Effector memory CD4-positive, alpha-beta T cell (primary cell): ENCODE measurements at regions not wholly inside any gene's neighbourhood (a gene's known extent, or its start where the extent isn't known, plus 50 kb on each side); places are given as distances from the start of the nearest gene placed in this dataset.

Experiments
- DNase-seq, 3 donors: peaks; one replicate each; pipeline ENCODE4 v3.0.0-alpha.2; 2020
- H3K27ac ChIP-seq: 2 replicates; pipeline ENCODE4 v1.7.0; 2013; ENCODE audit warnings: mild to moderate bottlenecking, low read length, moderate library complexity; ENCODE audit not compliant: insufficient read depth, poor library complexity, severe bottlenecking
- H3K27me3 ChIP-seq: replicated peaks from 2 replicates; pipeline ENCODE4 v1.7.0; 2013; ENCODE audit warnings: mild to moderate bottlenecking, low read length; ENCODE audit not compliant: insufficient read depth, control insufficient read depth, poor library complexity, severe bottlenecking
- H3K36me3 ChIP-seq: 2 replicates; pipeline ENCODE4 v1.7.0; 2013; ENCODE audit warnings: mild to moderate bottlenecking, low read length, moderate library complexity; ENCODE audit not compliant: control insufficient read depth, insufficient read depth
- H3K4me1 ChIP-seq: 2 replicates; pipeline ENCODE4 v1.7.0; 2013; ENCODE audit warnings: low read length, mild to moderate bottlenecking; ENCODE audit not compliant: control insufficient read depth, insufficient read depth, poor library complexity, severe bottlenecking
- H3K4me3 ChIP-seq: 2 replicates; pipeline ENCODE4 v1.7.0; 2013; ENCODE audit warnings: low read length, low read depth, mild to moderate bottlenecking; ENCODE audit not compliant: insufficient read depth, poor library complexity, severe bottlenecking
- H3K9me3 ChIP-seq: 2 replicates; pipeline ENCODE4 v1.7.0; 2013; ENCODE audit warnings: mild to moderate bottlenecking, low read length, moderate library complexity; ENCODE audit not compliant: control insufficient read depth

DNA sequence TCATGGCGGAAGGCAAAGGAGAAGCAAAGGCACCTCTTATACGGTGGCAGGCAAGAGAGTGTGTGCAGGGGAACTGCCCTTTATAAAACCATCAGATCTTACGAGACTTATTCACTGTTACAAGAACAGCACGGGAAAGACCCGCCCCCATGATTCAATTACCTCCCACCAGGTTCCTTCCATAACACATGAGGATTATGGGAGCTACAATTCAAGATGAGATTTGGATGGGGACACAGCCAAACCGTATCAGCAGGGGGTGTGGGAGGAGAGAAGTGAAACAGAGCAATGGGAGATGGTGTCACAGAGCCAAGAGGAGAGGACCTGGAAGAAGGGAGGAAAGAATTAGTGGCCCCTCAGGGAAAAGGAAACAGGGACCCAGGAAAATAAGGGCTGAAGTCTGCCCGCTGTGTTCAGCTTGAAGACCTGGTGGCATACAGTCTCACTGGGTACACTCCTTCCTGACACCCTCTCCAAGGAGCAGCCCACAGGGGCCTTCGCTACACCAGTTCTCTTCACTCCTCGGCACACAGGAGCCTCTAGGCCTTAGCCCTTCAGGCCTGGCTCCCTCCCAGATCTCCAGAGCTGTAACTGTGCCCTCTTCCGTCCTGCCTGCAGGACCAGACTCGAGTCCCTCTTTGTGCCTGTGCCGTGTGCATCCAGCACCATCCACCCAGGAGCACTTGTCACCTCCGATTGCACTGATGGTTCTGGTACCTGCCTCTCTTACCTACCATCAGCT is 262.1 kb downstream of the EIPR1 start:
- Histone ChIP-seq H3K36me3 (no peaks in the 10 kb centered on the region), H3K4me3 (no peak overlapping the region), H3K9me3 (no peaks in the 10 kb centered on the region), H3K27ac (no peak overlapping the region), H3K4me1 (no peaks in the 10 kb centered on the region), H3K27me3 (no peaks in the 10 kb centered on the region)
- DNase-seq: no peak

DNA sequence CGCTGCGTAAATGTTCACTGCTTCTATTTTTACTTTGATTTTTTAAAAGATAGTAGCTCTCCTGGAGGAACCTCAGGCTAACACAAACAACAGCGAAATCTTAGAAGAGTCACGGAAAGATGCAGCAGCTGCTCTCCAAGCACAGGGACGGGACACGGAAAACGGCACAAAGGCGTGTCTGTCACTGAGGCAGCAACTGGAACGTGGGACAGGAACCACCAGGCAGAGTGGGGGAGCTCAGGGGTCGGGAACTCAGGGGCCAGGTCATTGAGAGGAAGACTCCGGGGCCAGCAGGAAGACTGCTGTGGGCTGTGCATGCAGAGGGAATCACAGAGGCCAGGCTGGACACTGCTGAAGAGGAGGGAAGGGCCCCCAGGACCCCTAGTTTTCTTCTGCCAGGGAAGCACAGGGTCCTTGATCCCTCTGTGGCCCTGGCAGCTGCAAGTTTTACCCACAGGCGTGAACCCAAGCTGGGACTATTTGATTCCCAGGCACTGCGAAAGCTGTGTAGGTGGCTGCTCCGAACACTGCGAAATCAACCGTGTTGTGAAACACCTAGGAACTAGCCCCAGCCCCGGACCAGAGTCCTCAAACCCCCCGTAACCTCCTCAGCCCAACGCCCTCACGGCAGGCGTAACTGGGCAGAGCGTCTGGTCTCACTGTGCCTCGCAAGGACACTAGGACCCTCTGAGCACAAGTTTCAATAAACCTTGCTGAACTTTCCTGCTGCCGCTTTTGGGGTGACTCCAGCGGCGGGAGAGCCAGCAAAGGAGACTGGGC is 263.0 kb downstream of the EIPR1 start:
- H3K27ac ChIP-seq: no peak overlapping the region
- no peaks in the 10 kb centered on the region for H3K36me3 ChIP-seq
- no peaks in the 10 kb centered on the region for H3K9me3 ChIP-seq
- no peaks in the 10 kb centered on the region for H3K4me1 ChIP-seq
- H3K27me3 ChIP-seq: no peaks in the 10 kb centered on the region
- H3K4me3 ChIP-seq: no peak overlapping the region
- no peak for DNase-seq

DNA sequence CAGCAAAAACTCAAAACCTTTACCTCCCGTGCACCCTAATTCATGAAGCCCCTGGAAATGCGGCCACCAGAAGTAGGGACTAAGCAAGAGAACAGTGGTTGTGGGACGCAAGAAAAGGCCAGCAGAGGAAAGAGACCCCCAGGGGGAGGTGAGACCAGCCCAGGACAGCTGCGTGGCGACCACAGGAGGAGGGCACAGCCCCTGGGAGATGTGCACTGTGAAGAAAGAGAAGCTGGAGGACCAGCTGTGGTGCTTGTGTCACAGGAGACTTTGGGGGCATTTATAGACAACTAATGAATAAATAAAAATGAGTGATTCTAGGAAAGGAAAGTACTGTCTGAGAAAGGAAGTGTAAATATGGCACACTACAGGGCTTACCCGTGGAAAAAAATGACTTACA is 263.8 kb downstream of the EIPR1 start:
- H3K9me3 ChIP-seq: no peaks in the 10 kb centered on the region
- no peak for DNase-seq

DNA sequence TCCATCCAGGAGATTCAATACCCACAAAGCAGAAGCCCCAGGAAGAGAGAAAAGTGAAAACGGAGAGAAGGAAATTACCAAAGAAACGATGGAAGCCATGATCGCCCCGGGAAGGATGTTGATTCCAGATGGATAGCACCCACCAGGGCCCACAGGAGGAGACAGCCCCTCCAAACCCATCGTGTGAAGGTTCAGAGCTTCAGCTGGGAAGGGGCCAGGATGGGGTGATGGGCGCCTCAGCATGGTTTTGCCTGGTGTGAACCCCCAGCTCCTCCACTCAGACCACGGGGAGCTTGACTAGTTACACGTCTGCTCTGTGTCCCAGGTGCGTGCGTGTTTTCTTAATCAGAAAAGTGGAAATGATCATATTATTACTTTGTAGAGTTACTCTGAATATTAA is 264.5 kb downstream of the EIPR1 start:
- H3K27ac ChIP-seq: no peak overlapping the region
- no peak overlapping the region for H3K4me3 ChIP-seq
- no peak for DNase-seq
- H3K9me3 ChIP-seq: no peaks in the 10 kb centered on the region
- no peaks in the 10 kb centered on the region for H3K27me3 ChIP-seq
- H3K36me3 ChIP-seq: no peaks in the 10 kb centered on the region
- no peaks in the 10 kb centered on the region for H3K4me1 ChIP-seq

More for the DNA sequence above, 263.8 kb downstream of the EIPR1 start:
- no peak overlapping the region for H3K27ac ChIP-seq
- H3K27me3 ChIP-seq: no peaks in the 10 kb centered on the region
- H3K4me1 ChIP-seq: no peaks in the 10 kb centered on the region
- no peaks in the 10 kb centered on the region for H3K36me3 ChIP-seq
- H3K4me3 ChIP-seq: no peak overlapping the region

DNA sequence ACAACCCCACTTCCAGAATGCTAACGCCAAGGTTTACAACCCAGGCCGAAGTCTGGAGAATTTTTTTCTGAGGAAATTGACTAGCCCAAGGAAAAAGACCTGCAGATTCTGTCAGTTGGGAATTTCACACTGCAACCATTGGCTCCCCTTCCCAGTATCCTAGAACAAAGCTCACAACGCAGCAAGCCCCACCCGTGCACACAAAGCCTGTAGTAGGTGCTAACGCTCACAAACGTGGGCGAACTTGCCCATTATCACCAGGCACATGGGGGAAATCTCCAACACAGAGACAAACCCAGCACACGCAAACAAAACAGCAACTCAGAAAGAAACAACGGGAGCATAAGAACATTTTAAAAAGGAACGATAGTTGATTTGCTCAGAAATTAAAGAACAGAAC is 265.1 kb downstream of the EIPR1 start:
- Histone ChIP-seq H3K9me3 (no peaks in the 10 kb centered on the region), H3K4me3 (no peak overlapping the region), H3K4me1 (no peaks in the 10 kb centered on the region), H3K27ac (no peak overlapping the region), H3K36me3 (no peaks in the 10 kb centered on the region), H3K27me3 (no peaks in the 10 kb centered on the region)
- no peak for DNase-seq

DNA sequence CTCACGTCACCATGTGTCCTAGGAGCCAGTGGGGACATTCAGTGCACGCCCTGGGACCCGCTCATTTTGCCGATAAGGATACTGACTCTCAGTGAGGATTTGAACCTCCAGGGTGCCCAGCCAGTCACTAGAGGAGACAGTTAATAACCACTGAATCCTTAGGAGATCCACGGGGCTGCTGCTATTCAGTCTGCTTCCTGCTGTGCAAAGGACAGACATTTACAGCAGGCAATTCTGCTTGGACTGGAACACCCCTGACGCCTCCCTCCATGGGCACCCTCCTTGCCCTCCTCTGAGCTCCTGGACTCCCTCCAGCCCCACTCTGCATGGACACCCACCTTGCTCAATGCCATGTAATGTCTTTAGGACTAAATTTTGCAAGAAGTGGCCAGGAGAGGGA is 265.5 kb downstream of the EIPR1 start:
- no peaks in the 10 kb centered on the region for H3K9me3 ChIP-seq
- no peak overlapping the region for H3K27ac ChIP-seq
- no peak overlapping the region for H3K4me3 ChIP-seq
- H3K36me3 ChIP-seq: no peaks in the 10 kb centered on the region
- no peaks in the 10 kb centered on the region for H3K4me1 ChIP-seq
- no peak for DNase-seq
- no peaks in the 10 kb centered on the region for H3K27me3 ChIP-seq

GRCh38 chr2:3110994-3111666 is 266.5 kb downstream of the EIPR1 start:
- Histone ChIP-seq H3K4me1 (no peaks in the 10 kb centered on the region), H3K27me3 (no peaks in the 10 kb centered on the region), H3K36me3 (no peaks in the 10 kb centered on the region), H3K9me3 (no peaks in the 10 kb centered on the region), H3K4me3 (no peak overlapping the region), H3K27ac (no peak overlapping the region)
- no peak for DNase-seq

DNA sequence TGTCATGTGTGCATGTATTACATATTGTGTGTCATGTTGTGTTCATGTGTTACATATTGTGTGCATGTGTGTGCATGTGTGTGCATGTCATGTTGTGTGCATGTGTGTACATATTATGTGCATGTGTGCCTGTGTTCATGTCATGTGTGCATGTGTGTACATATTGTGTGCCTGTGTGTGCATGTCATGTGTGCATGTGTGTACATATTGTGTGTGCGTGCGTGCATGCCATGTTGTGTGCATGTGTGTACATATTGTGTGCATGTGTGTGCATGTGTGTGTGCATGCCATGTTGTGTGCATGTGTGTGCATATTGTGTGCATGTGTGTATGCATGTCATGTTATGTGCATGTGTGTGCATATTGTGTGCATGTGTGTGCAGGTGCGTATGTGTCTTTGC is 267.1 kb downstream of the EIPR1 start:
- Histone ChIP-seq H3K27me3 (no peaks in the 10 kb centered on the region), H3K36me3 (no peaks in the 10 kb centered on the region), H3K9me3 (no peaks in the 10 kb centered on the region), H3K4me3 (no peak overlapping the region), H3K27ac (no peak overlapping the region), H3K4me1 (no peaks in the 10 kb centered on the region)
- no peak for DNase-seq

GRCh38 chr2:3108710-3109702 is 268.6 kb downstream of the EIPR1 start:
- Histone ChIP-seq H3K9me3 (no peaks in the 10 kb centered on the region), H3K27me3 (no peaks in the 10 kb centered on the region), H3K36me3 (no peaks in the 10 kb centered on the region), H3K4me3 (no peak overlapping the region), H3K27ac (no peak overlapping the region), H3K4me1 (no peaks in the 10 kb centered on the region)
- no peak for DNase-seq
